ENCODE measurements at regions not wholly inside any gene's neighbourhood (a gene's known extent, or its start where the extent isn't known, plus 50 kb on each side); places are given as distances from the start of the nearest gene placed in this dataset.

DNA sequence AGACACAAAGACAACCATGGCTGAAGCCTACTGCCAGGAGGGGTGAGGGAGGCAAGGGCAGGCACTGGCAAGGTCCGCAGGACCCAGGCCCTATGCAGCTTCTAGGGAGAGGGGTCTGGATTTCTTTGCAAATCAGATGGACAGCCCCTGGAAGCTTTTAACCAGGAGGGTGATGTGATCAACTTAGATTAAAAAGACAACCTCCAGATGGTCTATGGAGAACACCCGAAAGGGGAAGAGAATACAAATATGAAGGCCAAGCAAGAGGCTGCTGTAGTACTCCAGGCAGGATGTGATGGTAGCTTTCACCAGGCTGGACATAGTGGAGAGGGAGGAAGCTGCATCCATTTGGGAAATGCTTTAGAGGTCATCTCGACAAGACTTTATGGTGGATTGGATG is 83.3 kb upstream of the TSPAN11 start:
- 73% methylated on average over 3 of the region's 3 CpGs for WGBS (ENCODE audit: insufficient coverage)
- no peaks in the 10 kb centered on the region for H3K36me3 ChIP-seq (ENCODE audit: control insufficient read depth in 4 of 4, insufficient read depth in 4 of 4, low read length in 3 of 4)
- DNase-seq: no peak
- no peak overlapping the region for H3K27ac ChIP-seq (ENCODE audit: insufficient read depth in 1 of 2, low read depth in 1 of 2, low read length in 2 of 2, poor library complexity in 1 of 2, severe bottlenecking in 2 of 2)
- ChIA-PET POLR2A (no interaction called here), CTCF (interaction anchor here (0.7 to 2.7 kb wide), 7 partner anchors 8 to 429 kb away, joined by 3 to 8 read pairs (median 5); no protein-coding TSS in a partner anchor)
- H3K9me3 ChIP-seq (ENCODE audit: control extremely low read depth in 1 of 5, control insufficient read depth in 4 of 5, insufficient read depth in 2 of 5, low read depth in 1 of 5, low read length in 4 of 5): no peaks in the 10 kb centered on the region
- H3K4me1 ChIP-seq (ENCODE audit: control extremely low read depth in 1 of 4, control insufficient read depth in 4 of 4, insufficient read depth in 4 of 4, low read length in 3 of 4): peaks cover 0 to 6% (median 1%) of the 10 kb centered on the region in 4 experiments
- peaks cover 0 to 6% (median 0%) of the 10 kb centered on the region in 5 experiments for H3K27me3 ChIP-seq (replicated peaks in 2 of 5; ENCODE audit: control insufficient read depth in 4 of 5, insufficient read depth in 5 of 5, low read length in 4 of 5)
- H3K4me3 ChIP-seq (ENCODE audit: control insufficient read depth in 1 of 7, extremely low read depth in 1 of 7, insufficient read depth in 4 of 7, low read depth in 2 of 7, low read length in 6 of 7): no peak overlapping the region

DNA sequence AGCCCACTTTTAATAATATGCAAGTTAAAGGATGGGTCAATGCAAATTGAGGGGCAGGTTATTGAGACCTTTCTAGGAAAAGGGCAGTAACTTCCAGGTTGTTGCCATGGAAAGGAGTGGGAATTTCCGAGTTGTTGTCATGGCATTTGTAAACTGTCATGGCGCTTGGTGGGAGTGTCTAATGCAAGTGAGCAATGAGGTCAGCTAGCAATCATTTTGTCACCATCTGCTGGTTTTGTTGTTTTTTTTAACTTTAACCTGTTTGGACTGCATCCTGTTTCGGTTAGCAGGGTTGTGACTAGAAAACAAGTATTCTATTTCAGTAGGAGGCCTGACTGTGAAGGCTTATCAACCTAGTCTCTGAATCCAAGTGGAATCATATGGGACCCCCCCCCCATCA is 85.8 kb upstream of the TSPAN11 start:
- Histone ChIP-seq H3K4me1 (ENCODE audit: control extremely low read depth in 1 of 4, control insufficient read depth in 4 of 4, insufficient read depth in 4 of 4, low read length in 3 of 4) (peaks cover 0 to 3% (median 1%) of the 10 kb centered on the region in 4 experiments), H3K9me3 (ENCODE audit: control extremely low read depth in 1 of 5, control insufficient read depth in 4 of 5, insufficient read depth in 2 of 5, low read depth in 1 of 5, low read length in 4 of 5) (no peaks in the 10 kb centered on the region), H3K4me3 (ENCODE audit: control insufficient read depth in 1 of 7, extremely low read depth in 1 of 7, insufficient read depth in 4 of 7, low read depth in 2 of 7, low read length in 6 of 7) (no peak overlapping the region), H3K36me3 (ENCODE audit: control insufficient read depth in 4 of 4, insufficient read depth in 4 of 4, low read length in 3 of 4) (no peaks in the 10 kb centered on the region), H3K27me3 (replicated peaks in 2 of 5; ENCODE audit: control insufficient read depth in 4 of 5, insufficient read depth in 5 of 5, low read length in 4 of 5) (peaks cover 0 to 7% (median 6%) of the 10 kb centered on the region in 5 experiments), H3K27ac (ENCODE audit: insufficient read depth in 1 of 2, low read depth in 1 of 2, low read length in 2 of 2, poor library complexity in 1 of 2, severe bottlenecking in 2 of 2) (no peak overlapping the region)
- ChIA-PET POLR2A (no interaction called here), CTCF (interaction anchor here (0.8 to 1.6 kb wide), 2 partner anchors 10 to 13 kb away, joined by 3 read pairs; no protein-coding TSS in a partner anchor)
- WGBS (ENCODE audit: insufficient coverage): 96% methylated on average over 3 of the region's 3 CpGs
- DNase-seq: no peak

GRCh38 chr12:30839643-30840220 is 85.0 kb upstream of the CAPRIN2 start:
- POLR2A ChIA-PET: no interaction called here
- Histone ChIP-seq H3K27ac (ENCODE audit: insufficient read depth in 1 of 2, low read depth in 1 of 2, low read length in 2 of 2, poor library complexity in 1 of 2, severe bottlenecking in 2 of 2) (no peak overlapping the region), H3K4me3 (ENCODE audit: control insufficient read depth in 1 of 7, extremely low read depth in 1 of 7, insufficient read depth in 4 of 7, low read depth in 2 of 7, low read length in 6 of 7) (no peak overlapping the region), H3K36me3 (ENCODE audit: control insufficient read depth in 4 of 4, insufficient read depth in 4 of 4, low read length in 3 of 4) (no peaks in the 10 kb centered on the region), H3K27me3 (replicated peaks in 2 of 5; ENCODE audit: control insufficient read depth in 4 of 5, insufficient read depth in 5 of 5, low read length in 4 of 5) (peaks cover 0 to 9% (median 6%) of the 10 kb centered on the region in 5 experiments), H3K9me3 (ENCODE audit: control extremely low read depth in 1 of 5, control insufficient read depth in 4 of 5, insufficient read depth in 2 of 5, low read depth in 1 of 5, low read length in 4 of 5) (no peaks in the 10 kb centered on the region), H3K4me1 (ENCODE audit: control extremely low read depth in 1 of 4, control insufficient read depth in 4 of 4, insufficient read depth in 4 of 4, low read length in 3 of 4) (peaks cover 0 to 3% (median 1%) of the 10 kb centered on the region in 4 experiments)
- 87% methylated on average over 7 of the region's 7 CpGs for WGBS (ENCODE audit: insufficient coverage)
- CTCF ChIA-PET: interaction anchor here (0.8 to 1.6 kb wide), 3 partner anchors 11 to 1319 kb away, joined by 3 read pairs; no protein-coding TSS in a partner anchor
- no peak for DNase-seq

DNA sequence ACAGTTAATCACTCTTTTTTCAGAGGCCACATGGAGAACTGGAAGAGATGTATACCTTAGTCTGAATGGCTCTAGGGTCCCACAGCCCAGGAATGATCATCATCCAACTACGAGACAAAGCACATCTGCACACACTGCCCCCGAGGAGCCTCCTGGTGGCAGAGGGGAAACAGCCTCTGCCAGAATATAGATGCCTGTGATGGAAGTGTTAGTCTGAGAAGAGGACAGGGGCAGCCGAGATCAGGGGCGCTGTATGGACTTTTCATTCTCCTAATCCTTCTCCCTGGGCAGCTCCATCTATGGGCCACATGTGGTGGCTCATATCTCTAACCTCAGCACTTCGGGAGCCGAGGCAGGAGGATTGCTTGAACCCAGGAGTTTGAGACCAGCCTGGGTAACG is 82.8 kb upstream of the CAPRIN2 start:
- CTCF ChIA-PET: interaction anchor here (2.0 kb wide), 1 partner anchor 10 kb away, joined by 4 read pairs; no protein-coding TSS in a partner anchor

GRCh38 chr12:30836656-30837445 is 82.1 kb upstream of the CAPRIN2 start:
- no peaks in the 10 kb centered on the region for H3K4me1 ChIP-seq (ENCODE audit: control extremely low read depth in 1 of 4, control insufficient read depth in 4 of 4, insufficient read depth in 4 of 4, low read length in 3 of 4)
- no peaks in the 10 kb centered on the region for H3K36me3 ChIP-seq (ENCODE audit: control insufficient read depth in 4 of 4, insufficient read depth in 4 of 4, low read length in 3 of 4)
- H3K27me3 ChIP-seq (replicated peaks in 2 of 5; ENCODE audit: control insufficient read depth in 4 of 5, insufficient read depth in 5 of 5, low read length in 4 of 5): peaks cover 0 to 11% (median 6%) of the 10 kb centered on the region in 5 experiments
- WGBS (ENCODE audit: insufficient coverage): 83% methylated on average over 10 of the region's 12 CpGs
- ChIA-PET POLR2A (no interaction called here), CTCF (interaction anchor here (0.7 to 1.0 kb wide), 2 partner anchors 13 to 153 kb away, joined by 3 read pairs; no protein-coding TSS in a partner anchor)
- H3K9me3 ChIP-seq (ENCODE audit: control extremely low read depth in 1 of 5, control insufficient read depth in 4 of 5, insufficient read depth in 2 of 5, low read depth in 1 of 5, low read length in 4 of 5): peaks cover 0 to 3% (median 0%) of the 10 kb centered on the region in 5 experiments
- no peak overlapping the region for H3K4me3 ChIP-seq (ENCODE audit: control insufficient read depth in 1 of 7, extremely low read depth in 1 of 7, insufficient read depth in 4 of 7, low read depth in 2 of 7, low read length in 6 of 7)
- no peak for DNase-seq
- no peak overlapping the region for H3K27ac ChIP-seq (ENCODE audit: insufficient read depth in 1 of 2, low read depth in 1 of 2, low read length in 2 of 2, poor library complexity in 1 of 2, severe bottlenecking in 2 of 2)

More for the DNA sequence above, 82.8 kb upstream of the CAPRIN2 start:
- Histone ChIP-seq H3K4me1 (ENCODE audit: control extremely low read depth in 1 of 4, control insufficient read depth in 4 of 4, insufficient read depth in 4 of 4, low read length in 3 of 4) (no peaks in the 10 kb centered on the region), H3K27me3 (replicated peaks in 2 of 5; ENCODE audit: control insufficient read depth in 4 of 5, insufficient read depth in 5 of 5, low read length in 4 of 5) (peaks cover 0 to 11% (median 6%) of the 10 kb centered on the region in 5 experiments), H3K4me3 (ENCODE audit: control insufficient read depth in 1 of 7, extremely low read depth in 1 of 7, insufficient read depth in 4 of 7, low read depth in 2 of 7, low read length in 6 of 7) (no peak overlapping the region), H3K27ac (ENCODE audit: insufficient read depth in 1 of 2, low read depth in 1 of 2, low read length in 2 of 2, poor library complexity in 1 of 2, severe bottlenecking in 2 of 2) (no peak overlapping the region), H3K36me3 (ENCODE audit: control insufficient read depth in 4 of 4, insufficient read depth in 4 of 4, low read length in 3 of 4) (no peaks in the 10 kb centered on the region), H3K9me3 (ENCODE audit: control extremely low read depth in 1 of 5, control insufficient read depth in 4 of 5, insufficient read depth in 2 of 5, low read depth in 1 of 5, low read length in 4 of 5) (no peaks in the 10 kb centered on the region)
- DNase-seq: no peak
- 71% methylated on average over 4 of the region's 7 CpGs for WGBS (ENCODE audit: insufficient coverage)
- POLR2A ChIA-PET: no interaction called here

DNA sequence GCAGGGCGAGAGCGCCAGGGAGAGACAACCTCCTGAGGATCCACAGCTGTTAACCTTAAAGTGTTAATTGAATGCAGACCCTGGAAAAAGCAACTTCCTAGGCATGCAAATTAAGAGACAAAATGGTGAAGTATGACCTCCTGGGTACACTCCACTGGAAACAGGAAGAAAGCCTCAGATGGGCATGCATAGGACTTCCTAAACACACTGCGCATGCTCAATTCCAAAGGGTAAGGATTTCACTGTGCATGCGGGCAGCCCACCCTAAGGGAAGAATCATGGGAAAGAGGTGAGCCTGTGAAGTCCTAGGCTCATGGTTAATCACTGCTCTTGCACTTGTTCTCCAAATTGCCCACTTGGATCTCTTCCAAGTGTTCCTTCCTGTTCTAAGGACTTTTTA is 80.5 kb upstream of the CAPRIN2 start:
- ChIA-PET POLR2A (no interaction called here), CTCF (no interaction called here)
- Histone ChIP-seq H3K27me3 (replicated peaks in 2 of 5; ENCODE audit: control insufficient read depth in 4 of 5, insufficient read depth in 5 of 5, low read length in 4 of 5) (peaks cover 0 to 11% (median under 1%) of the 10 kb centered on the region in 5 experiments), H3K9me3 (ENCODE audit: control extremely low read depth in 1 of 5, control insufficient read depth in 4 of 5, insufficient read depth in 2 of 5, low read depth in 1 of 5, low read length in 4 of 5) (peaks cover 0 to 3% (median 0%) of the 10 kb centered on the region in 5 experiments), H3K4me3 (ENCODE audit: control insufficient read depth in 1 of 7, extremely low read depth in 1 of 7, insufficient read depth in 4 of 7, low read depth in 2 of 7, low read length in 6 of 7) (no peak overlapping the region), H3K36me3 (ENCODE audit: control insufficient read depth in 4 of 4, insufficient read depth in 4 of 4, low read length in 3 of 4) (no peaks in the 10 kb centered on the region), H3K4me1 (ENCODE audit: control extremely low read depth in 1 of 4, control insufficient read depth in 4 of 4, insufficient read depth in 4 of 4, low read length in 3 of 4) (no peaks in the 10 kb centered on the region), H3K27ac (ENCODE audit: insufficient read depth in 1 of 2, low read depth in 1 of 2, low read length in 2 of 2, poor library complexity in 1 of 2, severe bottlenecking in 2 of 2) (no peak overlapping the region)
- 92% methylated on average over 3 of the region's 4 CpGs for WGBS (ENCODE audit: insufficient coverage)
- no peak for DNase-seq

- Histone ChIP-seq H3K9me3 (ENCODE audit: control extremely low read depth in 1 of 5, control insufficient read depth in 4 of 5, insufficient read depth in 2 of 5, low read depth in 1 of 5, low read length in 4 of 5) (peaks cover 0 to 3% (median 0%) of the 10 kb centered on the region in 5 experiments), H3K4me3 (ENCODE audit: control insufficient read depth in 1 of 7, extremely low read depth in 1 of 7, insufficient read depth in 4 of 7, low read depth in 2 of 7, low read length in 6 of 7) (no peak overlapping the region), H3K27me3 (replicated peaks in 2 of 5; ENCODE audit: control insufficient read depth in 4 of 5, insufficient read depth in 5 of 5, low read length in 4 of 5) (peaks cover 0 to 12% (median 2%) of the 10 kb centered on the region in 5 experiments), H3K4me1 (ENCODE audit: control extremely low read depth in 1 of 4, control insufficient read depth in 4 of 4, insufficient read depth in 4 of 4, low read length in 3 of 4) (no peaks in the 10 kb centered on the region), H3K36me3 (ENCODE audit: control insufficient read depth in 4 of 4, insufficient read depth in 4 of 4, low read length in 3 of 4) (no peaks in the 10 kb centered on the region), H3K27ac (ENCODE audit: insufficient read depth in 1 of 2, low read depth in 1 of 2, low read length in 2 of 2, poor library complexity in 1 of 2, severe bottlenecking in 2 of 2) (no peak overlapping the region)
- DNase-seq: no peak
- no CpG with 5 or more reads among the region's 2 CpGs for WGBS (ENCODE audit: insufficient coverage)
- ChIA-PET POLR2A (no interaction called here), CTCF (interaction anchor here (1.9 kb wide), 1 partner anchor 13 kb away, joined by 8 read pairs; no protein-coding TSS in a partner anchor)
Observed at GRCh38 chr12:30830751-30831150, 76.0 kb upstream of the CAPRIN2 start.

Data from common myeloid progenitor, CD34-positive (primary cell).